Activated naive CD8-positive, alpha-beta T cell treated with anti-CD3 and anti-CD28 coated beads, Interleukin-2, amount 50 U/mL, for 16 hours (primary cell): ENCODE measurements at regions not wholly inside any gene's neighbourhood (a gene's known extent, or its start where the extent isn't known, plus 50 kb on each side); places are given as distances from the start of the nearest gene placed in this dataset.
"Not testable (repeated sequence)": the region's sequence is repeated elsewhere in the genome, so short reads cannot be mapped to it uniquely, and the experiment has no call there.

Experiments used
- DNase-seq: peaks from one replicate; pipeline ENCODE4 v3.0.0-alpha.2; 2020; ENCODE audit warnings: low read depth, low spot score

DNA sequence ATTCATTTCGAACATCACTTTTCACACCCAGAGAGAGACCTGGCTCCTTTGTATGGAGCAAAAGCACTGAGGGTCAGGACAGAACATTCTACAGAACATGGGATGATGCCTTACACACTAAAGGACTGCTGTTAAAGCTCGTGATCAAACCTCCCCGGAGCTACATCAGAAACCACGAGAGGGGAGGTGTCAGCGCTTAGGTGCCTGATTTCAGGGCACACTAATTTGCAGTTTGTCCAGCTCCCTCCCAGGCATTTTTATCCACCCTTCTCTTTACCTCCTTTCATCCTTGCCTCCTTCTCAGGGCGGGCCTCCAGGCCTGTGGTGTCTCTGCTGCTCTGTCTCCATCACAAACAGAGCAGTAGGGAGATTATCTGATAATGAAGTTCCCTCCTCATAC is 127.5 kb downstream of the VPREB1 start:
- no peak for DNase-seq

DNA sequence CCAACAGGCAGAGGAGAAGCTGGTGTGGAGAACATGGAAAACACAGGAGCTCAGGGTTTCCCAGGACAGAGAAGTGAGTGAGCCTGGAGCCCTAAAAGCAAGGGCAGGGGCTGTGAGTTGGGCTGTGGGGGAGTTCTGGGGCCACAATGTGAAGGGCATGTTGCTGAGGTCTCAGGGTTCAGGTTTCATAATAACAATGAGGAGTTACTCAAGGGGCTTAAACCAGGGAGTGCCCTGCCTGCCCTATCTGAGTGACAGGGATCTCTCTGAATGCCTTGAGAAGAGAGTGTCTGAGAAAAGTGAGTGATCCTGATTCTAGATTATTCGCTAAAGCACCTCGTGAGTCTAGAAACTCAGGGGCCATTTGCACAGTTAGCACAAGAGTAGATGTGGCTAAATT is 129.6 kb downstream of the VPREB1 start:
- no peak for DNase-seq

DNA sequence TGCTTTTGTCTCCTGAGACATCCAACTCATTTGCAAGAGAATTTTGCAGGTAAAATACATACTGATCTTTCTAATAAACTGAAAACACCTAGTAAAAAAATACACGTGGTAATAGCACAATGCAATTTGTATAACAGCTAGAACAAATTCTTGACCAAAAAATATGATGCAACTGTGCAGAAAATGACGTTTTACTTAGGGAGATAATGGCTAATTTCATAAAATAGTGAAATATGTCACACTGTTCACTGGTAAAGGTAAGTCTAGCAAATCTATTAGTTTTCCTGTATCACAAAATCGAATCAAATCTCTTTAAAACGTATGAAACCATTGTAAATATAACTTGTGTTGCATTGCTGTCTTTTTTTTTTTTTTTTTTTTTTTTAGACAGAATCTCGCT is 130.0 kb downstream of the VPREB1 start:
- DNase-seq = no peak

DNA sequence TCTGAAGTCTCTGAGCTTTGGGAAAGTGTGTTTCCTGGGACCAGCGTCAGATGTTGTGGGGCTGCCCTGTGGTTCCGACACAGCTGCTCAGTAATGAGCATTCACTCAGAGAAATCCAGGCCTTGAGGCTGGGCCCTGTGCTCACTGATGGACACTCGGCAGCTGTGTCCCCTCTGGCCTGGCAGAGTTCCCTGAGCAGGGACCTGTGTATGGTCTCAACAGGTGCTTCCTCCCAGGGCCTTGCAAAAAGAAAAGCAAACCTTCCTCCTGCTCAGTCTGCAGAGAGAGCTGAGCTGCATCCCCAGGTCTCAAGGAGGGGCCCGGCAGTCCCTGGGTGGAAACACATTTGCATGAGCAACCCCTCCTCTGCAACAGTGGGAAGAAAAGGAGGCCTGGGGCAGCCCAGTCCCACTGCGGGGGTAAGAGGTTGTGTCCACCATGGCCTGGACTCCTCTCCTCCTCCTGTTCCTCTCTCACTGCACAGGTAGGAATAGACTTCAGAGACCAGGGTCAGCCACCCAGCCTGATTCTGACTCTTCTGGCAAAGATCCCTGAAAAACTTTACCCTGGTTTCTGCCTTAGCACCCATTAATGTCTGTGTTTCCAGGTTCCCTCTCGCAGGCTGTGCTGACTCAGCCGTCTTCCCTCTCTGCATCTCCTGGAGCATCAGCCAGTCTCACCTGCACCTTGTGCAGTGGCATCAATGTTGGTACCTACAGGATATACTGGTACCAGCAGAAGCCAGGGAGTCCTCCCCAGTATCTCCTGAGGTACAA is 131.2 kb downstream of the VPREB1 start:
- no peak for DNase-seq

DNA sequence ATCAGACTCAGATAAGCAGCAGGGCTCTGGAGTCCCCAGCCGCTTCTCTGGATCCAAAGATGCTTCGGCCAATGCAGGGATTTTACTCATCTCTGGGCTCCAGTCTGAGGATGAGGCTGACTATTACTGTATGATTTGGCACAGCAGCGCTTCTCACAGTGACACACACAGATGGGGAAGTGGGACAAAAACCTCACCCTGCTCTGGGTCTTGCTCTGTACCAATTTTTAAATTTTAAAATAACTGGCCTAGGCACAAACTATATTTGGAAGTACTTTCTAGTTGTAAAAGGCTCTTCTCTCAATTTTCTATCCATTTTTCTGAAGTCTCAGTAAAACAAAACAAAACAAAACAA is 131.7 kb downstream of the VPREB1 start:
- DNase-seq = no peak

DNA sequence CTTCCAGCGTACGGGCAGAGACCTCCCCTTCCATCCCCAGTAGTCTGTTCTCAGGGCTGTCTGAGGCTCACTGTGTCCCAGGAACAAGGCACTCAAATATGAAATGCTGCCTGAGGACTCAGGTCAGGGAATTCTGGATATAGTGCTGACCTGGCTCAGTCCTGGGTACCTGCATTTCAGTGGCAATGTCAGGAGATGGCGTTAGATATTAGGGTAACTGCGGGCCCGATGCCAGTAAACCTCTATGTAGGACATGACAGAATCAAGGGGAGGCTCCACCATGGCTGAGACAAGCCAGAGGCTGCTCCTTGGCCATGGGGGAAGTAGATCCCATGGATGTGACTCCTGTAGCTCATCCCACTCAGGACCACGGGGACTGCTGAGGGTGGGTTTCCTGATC is 131.7 kb downstream of the ZNF280B start:
- DNase-seq = not testable (repeated sequence)

DNA sequence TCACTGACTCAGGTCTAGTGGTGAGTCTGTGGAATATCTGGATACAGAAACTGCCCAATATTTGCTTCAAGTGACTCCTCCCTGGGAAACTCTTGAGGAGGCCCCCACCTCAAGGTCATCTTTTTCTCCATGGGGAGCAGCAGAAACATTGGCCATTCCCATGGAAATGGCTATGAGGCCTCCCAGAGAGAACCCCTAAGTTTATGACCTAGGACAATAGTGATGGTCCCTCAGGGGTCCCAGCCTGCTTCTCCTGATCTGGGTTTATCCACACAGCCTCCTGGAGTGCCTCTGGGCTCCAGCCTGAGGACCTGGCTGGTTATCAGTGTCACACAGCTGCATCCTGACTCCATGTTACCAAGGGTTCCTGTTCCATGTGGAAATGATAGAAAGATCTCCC is 131.2 kb downstream of the ZNF280B start:
- DNase-seq = no peak

DNA sequence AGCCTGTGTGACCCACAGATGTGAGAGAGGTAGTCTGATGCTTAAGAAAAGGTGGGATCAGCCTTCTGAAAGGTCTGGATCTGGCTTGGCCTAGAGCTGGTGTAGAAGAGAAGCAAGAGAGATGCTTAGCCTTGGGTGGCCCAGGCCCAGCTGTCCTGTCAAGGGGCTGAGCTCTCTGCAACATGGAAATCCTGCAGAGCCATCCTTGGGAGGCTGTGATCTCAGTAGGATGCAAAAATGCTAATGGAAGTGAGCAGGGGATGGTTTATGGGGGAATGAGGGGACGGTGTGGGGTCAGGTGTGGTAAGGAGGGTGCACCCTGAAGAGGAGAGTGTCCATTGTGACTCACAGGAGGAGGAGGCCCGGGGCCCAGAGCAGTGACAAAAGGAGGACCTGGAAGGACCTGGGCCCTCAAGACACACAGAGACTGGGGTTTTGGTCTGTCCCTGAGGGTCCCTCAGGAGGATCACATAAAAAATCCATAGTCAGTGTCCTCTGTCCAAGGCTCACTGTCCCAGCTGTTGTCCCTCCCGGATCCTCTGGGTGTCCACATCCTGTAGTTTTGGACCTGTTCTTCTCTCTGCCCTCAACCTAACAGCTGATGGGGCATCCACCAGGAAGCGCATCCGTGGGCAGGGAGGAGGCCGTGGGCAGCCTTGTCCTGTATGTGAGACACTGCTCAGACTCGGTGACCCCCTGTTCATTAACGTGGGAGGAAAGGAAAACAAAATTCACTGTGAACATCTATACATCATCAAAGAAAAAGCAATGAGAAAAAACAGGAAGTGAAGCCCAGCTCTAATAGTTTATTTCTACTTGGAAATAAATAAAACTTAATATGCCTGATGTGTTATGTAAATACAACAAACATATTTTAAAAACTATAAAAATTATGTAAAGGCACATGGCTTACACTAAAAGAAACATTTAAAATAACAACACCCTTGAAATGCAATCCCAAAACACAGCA is 129.8 kb downstream of the ZNF280B start:
- no peak for DNase-seq

DNA sequence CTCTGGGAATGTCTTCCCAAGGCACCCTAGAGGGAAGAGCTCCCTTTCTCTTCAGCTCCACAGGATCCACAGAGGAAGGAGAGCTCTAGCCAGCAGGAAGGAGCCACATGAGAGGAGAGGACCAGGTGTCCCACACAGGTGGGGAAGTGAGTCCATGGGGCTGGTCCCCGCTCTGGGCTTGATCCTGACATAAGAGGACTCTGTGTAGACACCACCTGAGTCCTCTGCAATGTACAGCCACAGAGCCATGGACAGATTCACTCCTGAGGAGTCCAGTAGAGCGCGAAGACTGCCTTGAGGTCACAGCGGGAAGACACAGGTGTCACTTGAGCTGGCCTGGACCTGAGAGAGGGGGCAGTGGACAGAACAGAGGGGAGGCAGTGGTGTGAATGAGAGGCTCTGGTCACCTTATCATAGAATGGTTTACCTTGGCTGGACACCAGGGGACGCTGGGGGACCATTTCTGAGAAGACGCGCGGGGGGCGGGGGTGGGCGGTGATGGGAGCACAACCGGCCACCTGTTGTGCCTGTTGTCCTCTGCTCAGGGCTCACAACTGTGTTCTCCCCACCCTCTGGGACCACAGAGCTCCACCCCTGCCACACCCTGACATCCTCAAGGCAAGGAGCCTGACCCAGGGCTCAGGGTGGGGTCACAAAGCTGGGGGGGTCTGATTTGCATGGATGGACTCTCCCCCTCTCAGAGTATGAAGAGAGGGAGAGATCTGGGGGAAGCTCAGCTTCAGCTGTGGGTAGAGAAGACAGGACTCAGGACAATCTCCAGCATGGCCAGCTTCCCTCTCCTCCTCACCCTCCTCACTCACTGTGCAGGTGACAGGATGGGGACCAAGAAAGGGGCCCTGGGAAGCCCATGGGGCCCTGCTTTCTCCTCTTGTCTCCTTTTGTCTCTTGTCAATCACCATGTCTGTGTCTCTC is 128.2 kb downstream of the ZNF280B start:
- DNase-seq = no peak

DNA sequence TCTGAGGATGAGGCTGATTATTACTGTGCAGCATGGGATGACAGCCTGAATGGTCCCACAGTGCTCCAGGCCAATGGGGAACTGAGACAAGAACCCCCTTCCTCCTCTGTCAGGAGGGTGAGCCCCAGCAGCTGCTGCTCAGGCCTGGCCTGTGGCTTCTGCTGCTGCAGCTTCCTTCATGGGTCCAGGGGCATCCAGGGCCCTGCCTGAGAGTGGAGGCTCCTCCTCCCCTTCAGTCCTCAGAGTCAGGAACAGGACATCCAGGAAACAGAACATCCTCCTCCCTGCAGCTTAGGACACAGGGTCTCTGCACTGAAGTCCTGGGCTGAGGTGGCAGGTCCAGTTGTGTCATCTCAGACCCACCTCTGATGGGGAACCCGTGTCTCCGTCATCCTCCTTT is 127.2 kb downstream of the ZNF280B start:
- DNase-seq = not testable (repeated sequence)

DNA sequence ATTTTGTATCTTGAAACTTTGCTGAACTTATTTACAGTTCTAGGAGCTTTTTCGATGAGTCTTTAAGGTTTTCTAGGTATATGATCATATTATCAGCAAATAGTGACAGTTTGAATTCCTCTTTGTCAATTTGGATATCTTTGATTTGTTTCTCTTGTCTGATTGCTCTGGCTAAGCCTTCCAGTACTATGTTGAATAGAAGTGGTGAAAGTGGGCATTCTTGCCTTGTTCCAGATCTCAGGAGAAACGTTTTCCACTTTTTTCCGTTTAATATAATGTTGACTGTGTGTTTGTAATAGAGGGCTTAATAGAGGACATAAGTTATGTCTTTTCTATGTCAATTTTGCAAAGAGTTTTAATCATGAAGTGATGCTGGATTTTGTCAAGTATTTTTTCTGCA is 124.3 kb downstream of the ZNF280B start:
- no peak for DNase-seq

DNA sequence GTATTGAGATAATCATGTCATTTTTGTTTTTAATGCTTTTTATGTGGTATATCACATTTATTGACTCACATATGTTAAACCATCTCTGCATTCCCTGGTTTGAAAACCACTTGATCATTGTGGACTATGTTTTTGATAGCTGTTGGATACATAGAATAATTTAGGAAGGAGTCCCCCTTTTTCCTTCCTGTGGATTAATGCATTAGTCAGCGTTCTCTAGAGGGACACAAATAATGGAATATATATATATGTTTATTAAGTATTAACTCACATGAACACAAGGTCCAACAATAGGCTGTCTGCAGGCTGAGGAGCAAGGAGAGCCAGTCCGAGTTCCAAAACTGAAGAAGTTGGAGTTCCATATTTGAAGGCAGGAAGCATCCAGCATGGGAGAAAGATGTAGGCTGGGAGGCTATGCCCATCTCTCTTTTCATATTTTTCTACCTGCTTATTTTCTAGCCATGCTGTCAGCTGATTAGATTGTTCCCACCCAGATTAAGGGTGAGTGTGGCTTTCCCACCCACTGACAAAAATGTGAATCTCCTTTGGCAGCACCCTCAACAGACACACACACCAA is 123.8 kb downstream of the ZNF280B start:
- no peak for DNase-seq

DNA sequence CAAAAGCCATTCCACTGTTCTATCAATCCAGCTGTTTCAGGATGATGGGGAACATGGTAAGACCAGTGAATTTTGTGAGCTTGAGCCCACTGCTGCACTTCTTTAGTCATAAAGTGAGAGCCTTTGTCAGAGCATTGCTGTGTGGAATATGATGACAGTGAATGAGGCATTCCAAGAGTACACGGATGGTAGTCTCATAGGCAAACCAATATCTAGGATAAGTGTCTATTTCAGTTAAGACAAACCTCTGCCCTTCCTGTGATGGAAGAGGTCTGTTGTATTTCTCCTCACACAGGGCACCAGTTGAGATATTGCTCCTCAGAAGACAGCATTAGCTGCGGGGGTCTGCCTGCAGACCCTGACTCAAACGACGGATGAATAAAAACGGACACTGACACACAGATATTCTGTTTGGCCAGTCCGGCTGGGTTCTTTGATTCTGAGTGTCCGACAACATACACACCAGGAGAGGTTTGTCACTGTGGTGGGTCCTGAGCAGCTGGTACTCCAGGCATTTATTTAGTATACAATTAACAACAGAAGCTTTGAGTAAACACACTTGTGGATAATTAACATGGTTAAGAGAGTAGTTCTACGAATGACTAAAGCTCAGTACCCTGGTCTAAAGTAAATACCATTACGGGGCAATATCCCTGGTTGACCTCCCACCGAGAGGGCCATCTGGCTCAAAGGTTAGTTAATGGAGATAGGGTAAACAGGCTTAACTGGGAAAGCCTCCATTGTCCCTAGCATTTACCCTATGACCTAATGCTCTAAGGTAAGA is 121.7 kb downstream of the ZNF280B start:
- no peak for DNase-seq

DNA sequence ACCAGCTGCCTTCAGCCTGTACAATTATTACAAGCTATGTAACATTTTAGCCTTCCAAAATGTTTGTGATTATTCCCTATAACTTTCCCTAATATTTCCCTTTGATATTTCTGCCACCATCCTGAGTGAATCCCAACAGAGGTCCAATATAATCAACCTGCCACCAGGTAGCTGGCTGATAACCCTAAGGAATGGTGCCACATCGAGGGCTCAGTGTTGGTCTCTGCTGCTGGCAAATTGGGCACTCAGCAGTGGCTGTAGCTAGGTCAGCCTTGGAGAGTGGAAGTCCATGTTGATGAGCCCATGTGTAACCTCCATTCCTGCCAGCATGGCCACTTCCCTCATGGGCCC is 121.2 kb downstream of the ZNF280B start:
- DNase-seq = no peak

DNA sequence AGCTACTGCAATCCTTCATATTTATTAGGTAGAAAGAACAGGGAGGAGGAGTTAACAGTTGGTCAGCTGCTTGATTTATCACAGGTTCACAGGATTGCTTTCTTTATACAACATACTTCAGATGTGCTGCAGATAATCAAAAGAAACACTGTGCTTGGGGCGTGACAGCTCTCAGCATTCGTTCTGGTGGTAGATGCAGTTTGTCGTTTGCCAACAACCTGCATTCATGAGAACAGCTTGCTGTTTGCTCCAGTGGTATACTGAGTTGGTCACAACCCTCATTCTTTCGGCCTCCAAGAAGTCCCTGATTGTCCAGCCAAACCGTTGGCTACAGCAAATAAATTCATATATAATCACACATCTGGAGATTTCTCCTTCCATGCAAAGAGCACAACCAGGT is 120.5 kb downstream of the ZNF280B start:
- DNase-seq = no peak

DNA sequence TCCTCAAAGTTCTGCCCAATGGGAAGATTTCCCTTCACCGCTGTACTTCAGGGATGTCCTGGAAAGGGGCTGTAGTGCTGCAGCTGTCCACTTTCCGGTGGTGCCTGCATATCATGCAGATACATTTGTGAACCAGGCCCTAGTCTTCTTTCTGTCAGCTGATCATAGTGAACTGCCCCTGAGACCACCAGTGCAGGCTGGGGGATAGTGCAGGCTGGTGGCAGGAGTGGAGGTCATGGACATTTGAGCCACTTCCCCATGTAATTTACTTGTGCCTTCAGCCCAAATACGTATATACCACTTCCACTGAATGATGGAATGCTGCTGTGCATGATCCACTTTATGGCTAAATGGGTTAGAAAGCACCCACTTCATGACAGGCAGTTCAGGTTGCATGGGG is 120.0 kb downstream of the ZNF280B start:
- no peak for DNase-seq

DNA sequence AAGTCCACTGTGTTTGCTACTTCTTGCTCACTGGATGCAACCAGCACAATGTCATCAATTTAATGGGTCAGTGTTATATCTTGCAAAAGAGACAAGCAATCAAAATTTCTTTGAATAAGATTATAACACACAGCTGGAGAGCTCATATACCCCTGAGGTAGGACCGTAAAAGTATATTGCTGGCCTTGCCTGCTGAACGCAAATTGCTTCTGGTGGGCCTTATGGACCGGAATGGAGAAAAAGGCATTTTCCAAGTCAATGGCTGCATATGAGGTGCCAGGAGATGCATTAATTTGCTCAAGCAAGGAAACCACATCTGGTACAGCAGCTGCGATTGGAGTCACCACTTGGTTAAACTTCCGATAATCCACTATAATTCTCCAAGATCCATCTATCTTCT is 119.1 kb downstream of the ZNF280B start:
- DNase-seq = no peak

DNA sequence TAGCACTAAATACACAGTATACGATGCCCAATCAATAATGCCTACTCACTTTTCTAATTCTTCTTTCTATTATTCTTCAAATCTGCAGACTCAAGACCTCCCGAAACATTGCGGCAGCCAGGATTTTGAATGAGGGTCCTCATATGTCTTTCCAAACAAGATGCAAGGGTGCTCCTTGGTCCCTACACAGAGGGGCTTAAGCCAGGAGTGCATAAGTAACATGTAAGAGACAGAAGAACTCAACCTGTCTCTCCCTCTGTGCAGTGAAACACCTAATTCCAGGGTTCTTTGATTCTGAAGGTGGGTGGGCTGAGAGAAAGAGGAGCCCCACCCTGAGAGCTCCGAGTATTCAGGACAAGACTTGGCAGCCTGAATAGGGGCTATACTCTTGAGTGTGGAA is 117.6 kb downstream of the ZNF280B start:
- DNase-seq = no peak

DNA sequence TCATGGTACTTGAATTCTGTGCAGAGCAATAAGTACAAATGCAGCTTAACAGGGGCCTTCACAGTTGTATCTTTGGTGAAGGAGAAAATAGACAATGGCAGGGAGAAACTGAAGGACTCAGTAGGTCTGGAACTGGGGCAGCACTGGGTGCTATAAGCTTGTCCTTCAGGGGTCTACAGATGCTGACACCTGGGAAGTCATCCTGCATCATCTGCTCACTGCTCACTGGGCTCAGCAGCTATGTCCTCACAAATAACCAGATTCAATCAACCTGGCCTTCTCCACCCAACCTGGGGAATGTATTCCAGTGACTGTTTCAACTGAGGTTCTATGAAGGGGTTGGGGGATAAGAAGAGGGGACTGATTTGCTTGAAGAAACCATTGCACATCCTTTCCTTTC is 117.0 kb downstream of the ZNF280B start:
- DNase-seq = no peak

DNA sequence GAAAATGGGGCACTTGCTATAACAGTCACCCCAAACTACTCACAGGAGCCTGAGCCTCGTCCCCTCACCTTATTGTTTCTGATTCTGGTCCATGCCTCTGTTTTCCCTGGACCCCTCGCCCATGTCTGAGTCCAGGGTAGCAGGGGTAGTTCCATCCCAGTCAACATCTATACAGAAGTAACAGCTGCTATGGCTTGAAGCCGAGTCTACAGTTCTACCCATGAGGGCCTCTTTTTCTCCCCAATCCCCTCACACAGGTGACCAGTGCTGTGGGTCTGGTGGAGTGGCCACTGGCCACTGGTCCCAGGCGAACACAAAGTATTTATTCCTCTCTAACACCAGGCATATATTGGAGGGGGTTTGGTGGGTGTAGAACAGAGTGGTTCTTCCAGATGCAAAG is 116.4 kb downstream of the ZNF280B start:
- DNase-seq = no peak

DNA sequence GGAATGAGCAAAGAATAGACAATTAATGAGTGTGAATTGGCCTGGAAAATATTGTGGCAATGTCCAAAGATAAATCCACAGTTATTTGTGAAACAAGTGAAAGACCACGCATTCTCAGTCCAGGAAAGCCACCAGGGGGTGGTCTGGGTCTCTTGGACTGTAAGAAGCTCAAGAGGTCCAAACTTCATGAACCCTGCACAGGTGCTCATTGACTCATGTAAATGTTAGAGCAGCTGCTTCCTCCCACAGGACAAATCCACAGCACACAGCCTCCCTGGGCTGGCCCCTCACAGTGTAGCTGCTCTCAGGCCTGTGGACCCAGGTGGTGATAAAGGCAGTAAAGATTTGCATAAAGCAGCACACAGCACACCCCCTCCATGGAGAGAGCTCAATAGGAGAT is 114.0 kb downstream of the ZNF280B start:
- DNase-seq = no peak
